WTC11 (cell line): ENCODE measurements at regions not wholly inside any gene's neighbourhood (a gene's known extent, or its start where the extent isn't known, plus 50 kb on each side); places are given as distances from the start of the nearest gene placed in this dataset.

Experiments
- ATAC-seq: fragments of 200-7000 bp; cut with Tn5 transposase; 2 replicates; pipeline ENCODE4 v1.10.0; 2021; ENCODE audit warnings: mild to moderate bottlenecking, moderate library complexity
- CTCF ChIA-PET: fragments of 300-600 bp; sonication (Branson Sonifier 250); formaldehyde crosslinking; loops from one replicate; lab custom pipeline; 2021; ENCODE audit warnings: antibody characterized with exemption; lab: Charles Lee
- POLR2A ChIA-PET: fragments of 350-600 bp; sonication (Branson Sonifier 250); formaldehyde crosslinking; loops from one replicate; lab custom pipeline; 2021; ENCODE audit warnings: antibody characterized with exemption; lab: Charles Lee
- DNase-seq: peaks from one replicate; pipeline ENCODE4 v3.0.0; 2021; ENCODE audit warnings: low spot score
- H3K27ac Mint-ChIP-seq: 2 replicates; pipeline ENCODE4 v1.8.0; 2021; ENCODE audit warnings: mixed read lengths
- H3K27me3 Mint-ChIP-seq: 2 replicates; pipeline ENCODE4 v1.8.0; 2021; ENCODE audit warnings: low read depth, mild to moderate bottlenecking, moderate library complexity, mixed read lengths
- H3K36me3 Mint-ChIP-seq: 2 replicates; pipeline ENCODE4 v1.8.0; 2021; ENCODE audit warnings: mixed read lengths
- H3K4me1 Mint-ChIP-seq: 2 replicates; pipeline ENCODE4 v1.8.0; 2022; ENCODE audit warnings: mixed read lengths
- H3K4me3 Mint-ChIP-seq: 2 replicates; pipeline ENCODE4 v1.8.0; 2021; ENCODE audit warnings: mild to moderate bottlenecking, moderate library complexity, mixed read lengths
- H3K9me3 Mint-ChIP-seq: 2 replicates; pipeline ENCODE4 v1.8.0; 2021; ENCODE audit warnings: mixed read lengths
- CREB1 ChIP-seq: sonication (generic); formaldehyde crosslinking; IDR thresholded peaks from 2 replicates; pipeline ENCODE4 v1.8.0; 2023; ENCODE audit warnings: mild to moderate bottlenecking, missing genetic modification reagents
- E2F1 ChIP-seq: sonication (generic); formaldehyde crosslinking; IDR thresholded peaks from 2 replicates; pipeline ENCODE4 v1.8.0; 2022; ENCODE audit warnings: mild to moderate bottlenecking, missing genetic modification reagents
- ERG ChIP-seq: fragments of 250-450 bp; sonication (Bioruptor Pico); IDR thresholded peaks from 2 replicates; pipeline ENCODE4 v1.8.0; 2021; ENCODE audit warnings: mild to moderate bottlenecking
- FOXP1 ChIP-seq: sonication (generic); formaldehyde crosslinking; IDR thresholded peaks from 2 replicates; pipeline ENCODE4 v1.8.0; 2022; ENCODE audit warnings: missing genetic modification reagents, mild to moderate bottlenecking, moderate library complexity, borderline replicate concordance
- GABPB1 ChIP-seq: sonication (generic); formaldehyde crosslinking; IDR thresholded peaks from 2 replicates; pipeline ENCODE4 v1.8.1; 2023; ENCODE audit warnings: mild to moderate bottlenecking, missing genetic modification reagents
- IRF1 ChIP-seq: sonication (generic); formaldehyde crosslinking; IDR thresholded peaks from 2 replicates; pipeline ENCODE4 v1.8.0; 2023; ENCODE audit warnings: missing genetic modification reagents
- JAZF1 ChIP-seq: fragments of 250-450 bp; sonication (Bioruptor Pico); IDR thresholded peaks from 2 replicates; pipeline ENCODE4 v1.9.0; 2021; ENCODE audit warnings: moderate library complexity, mild to moderate bottlenecking, inconsistent platforms
- MYBL2 ChIP-seq: sonication (generic); formaldehyde crosslinking; IDR thresholded peaks from 2 replicates; pipeline ENCODE4 v1.8.1; 2023; ENCODE audit warnings: mild to moderate bottlenecking, moderate library complexity, missing genetic modification reagents
- NFYB ChIP-seq: sonication (generic); formaldehyde crosslinking; conservative IDR thresholded peaks from 2 replicates; pipeline ENCODE4 v1.8.0; 2022; ENCODE audit warnings: low read depth, missing genetic modification reagents
- ZNF121 ChIP-seq: sonication (generic); formaldehyde crosslinking; IDR thresholded peaks from 2 replicates; pipeline ENCODE4 v1.8.0; 2023; ENCODE audit warnings: missing genetic modification reagents
- ZNF317 ChIP-seq: sonication (generic); formaldehyde crosslinking; IDR thresholded peaks from 2 replicates; pipeline ENCODE4 v1.8.1; 2023; ENCODE audit warnings: low read depth, mild to moderate bottlenecking, moderate library complexity, missing genetic modification reagents, borderline replicate concordance
- ZNF396 ChIP-seq: fragments of 250-450 bp; sonication (Bioruptor Pico); IDR thresholded peaks from 2 replicates; pipeline ENCODE4 v1.8.0; 2021; ENCODE audit warnings: mild to moderate bottlenecking, moderate library complexity, borderline replicate concordance
- ZNF532 ChIP-seq: fragments of 250-450 bp; sonication (Bioruptor Pico); IDR thresholded peaks from 2 replicates; pipeline ENCODE4 v1.9.0; 2021; ENCODE audit warnings: mild to moderate bottlenecking, borderline replicate concordance
- ZSCAN18 ChIP-seq: fragments of 250-450 bp; sonication (Bioruptor Pico); IDR thresholded peaks from 2 replicates; pipeline ENCODE4 v2.1.2; 2022; ENCODE audit warnings: mild to moderate bottlenecking, moderate library complexity
- TF ChIP-seq, protein P1 (sequence below): sonication (generic); formaldehyde crosslinking; IDR thresholded peaks from 2 replicates; pipeline ENCODE4 v1.8.0; 2022; ENCODE audit warnings: mild to moderate bottlenecking, missing genetic modification reagents

GRCh38 chr15:87120555-87120954 lies 1040.9 kb downstream of the AGBL1 start:
- POLR2A ChIA-PET, result no interaction called here
- ATAC-seq, result no peak
- H3K4me1 Mint-ChIP-seq, result no peaks in the 10 kb centered on the region
- no peaks in the 10 kb centered on the region for H3K36me3 Mint-ChIP-seq
- CTCF ChIA-PET, result no interaction called here
- no peaks in the 10 kb centered on the region for H3K9me3 Mint-ChIP-seq
- no peak overlapping the region for H3K27ac Mint-ChIP-seq
- DNase-seq, result no peak
- H3K4me3 Mint-ChIP-seq, result no peak overlapping the region
- no peak for TF ChIP-seq FOXP1 (CRISPR knock-in tag)
- no peak for TF ChIP-seq NFYB
- TF ChIP-seq ZNF532, result no peak
- TF ChIP-seq, protein P1, sequence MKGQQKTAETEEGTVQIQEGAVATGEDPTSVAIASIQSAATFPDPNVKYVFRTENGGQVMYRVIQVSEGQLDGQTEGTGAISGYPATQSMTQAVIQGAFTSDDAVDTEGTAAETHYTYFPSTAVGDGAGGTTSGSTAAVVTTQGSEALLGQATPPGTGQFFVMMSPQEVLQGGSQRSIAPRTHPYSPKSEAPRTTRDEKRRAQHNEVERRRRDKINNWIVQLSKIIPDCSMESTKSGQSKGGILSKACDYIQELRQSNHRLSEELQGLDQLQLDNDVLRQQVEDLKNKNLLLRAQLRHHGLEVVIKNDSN, result no peak
- TF ChIP-seq, all 79 proteins: peak for 0
- no peaks in the 10 kb centered on the region; the same call in 1 of the 2 replicates for H3K27me3 Mint-ChIP-seq

DNA sequence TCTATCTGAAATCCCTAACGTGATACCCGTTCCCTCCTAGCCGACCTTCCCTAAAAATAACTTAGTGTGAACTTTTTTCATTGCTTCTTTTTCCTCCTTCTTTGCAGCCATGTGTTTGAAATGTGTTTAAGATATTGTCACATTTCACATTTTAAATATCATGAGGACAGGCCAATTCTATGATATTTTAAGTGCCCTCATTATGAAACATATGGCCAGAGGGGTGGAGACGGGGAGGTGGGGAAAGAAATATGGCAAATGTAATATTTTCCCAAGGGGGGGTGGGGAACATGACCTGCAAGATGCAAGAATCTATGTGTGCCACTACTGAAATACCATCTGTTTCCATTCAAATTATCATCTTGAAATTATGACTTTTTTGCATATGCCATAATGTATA lies 1039.2 kb downstream of the AGBL1 start:
- TF ChIP-seq ZSCAN18 (no peak), IRF1 (CRISPR knock-in tag) (no peak), ERG (CRISPR knock-in tag) (no peak), CREB1 (CRISPR knock-in tag) (no peak), ZNF396 (no peak), E2F1 (CRISPR knock-in tag) (no peak)
- Mint-ChIP-seq H3K27ac (no peak overlapping the region), H3K9me3 (no peaks in the 10 kb centered on the region), H3K27me3 (no peaks in the 10 kb centered on the region; the same call in 1 of the 2 replicates), H3K36me3 (no peaks in the 10 kb centered on the region), H3K4me1 (no peaks in the 10 kb centered on the region), H3K4me3 (no peak overlapping the region)
- CTCF ChIA-PET, result no interaction called here
- no peak for DNase-seq
- no peak for ATAC-seq
- POLR2A ChIA-PET, result no interaction called here

DNA sequence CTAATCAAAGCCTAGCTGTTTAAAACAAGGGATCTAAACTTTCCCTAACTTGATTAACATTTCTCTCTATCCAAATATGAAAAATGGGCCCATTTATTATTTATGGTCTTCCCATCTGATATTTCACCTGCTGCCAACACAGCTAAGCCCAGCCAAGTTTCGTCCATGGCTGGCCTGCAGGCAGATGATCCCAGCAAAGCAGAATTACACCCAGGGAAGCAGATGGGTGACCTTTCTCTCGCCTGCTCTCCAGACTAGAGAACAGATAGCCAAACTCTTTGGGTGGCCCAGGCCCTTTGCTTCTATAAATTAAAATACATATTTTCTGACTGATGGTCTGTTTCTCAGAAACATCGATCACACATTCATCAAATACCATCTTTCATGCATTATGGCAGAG lies 1038.8 kb downstream of the AGBL1 start:
- no peak for DNase-seq
- Mint-ChIP-seq H3K4me1 (no peaks in the 10 kb centered on the region), H3K36me3 (no peaks in the 10 kb centered on the region), H3K4me3 (no peak overlapping the region), H3K27ac (no peak overlapping the region), H3K27me3 (no peaks in the 10 kb centered on the region; the same call in 1 of the 2 replicates), H3K9me3 (no peaks in the 10 kb centered on the region)
- ChIA-PET CTCF (no interaction called here), POLR2A (no interaction called here)
- ATAC-seq, result no peak
- TF ChIP-seq ZSCAN18 (no peak), MYBL2 (CRISPR knock-in tag) (no peak), JAZF1 (CRISPR knock-in tag) (no peak), ZNF532 (no peak), ZNF121 (CRISPR knock-in tag) (no peak), GABPB1 (no peak), ZNF317 (CRISPR knock-in tag) (no peak)
- TF ChIP-seq, protein P1, result no peak
